Naive thymus-derived CD4-positive, alpha-beta T cell (primary cell): ENCODE measurements at regions not wholly inside any gene's neighbourhood (a gene's known extent, or its start where the extent isn't known, plus 50 kb on each side); places are given as distances from the start of the nearest gene placed in this dataset.

Experiments
- ATAC-seq: fragments of 150-1000 bp; cut with Tn5 transposase; 2 replicates; pipeline ENCODE4 v1.10.0; 2021; ENCODE audit warnings: mild to moderate bottlenecking, moderate library complexity
- CTCF ChIA-PET: fragments of 350-600 bp; sonication (Branson Sonifier 250); formaldehyde crosslinking; loops from one replicate; lab custom pipeline; 2021; ENCODE audit warnings: antibody characterized with exemption; lab: Charles Lee
- POLR2A ChIA-PET: fragments of 350-600 bp; sonication (Branson Sonifier 250); formaldehyde crosslinking; loops from one replicate; lab custom pipeline; 2021; ENCODE audit warnings: antibody characterized with exemption, inconsistent platforms; lab: Charles Lee
- DNase-seq, 9 donors: peaks; one replicate each; pipeline versions ENCODE4 v3.0.0 to v3.0.0-alpha.2; 2020 to 2022; ENCODE audit warnings: mixed read lengths in 1 of 9
- H3K27ac ChIP-seq: one replicate; pipeline ENCODE4 v1.7.0; 2013; ENCODE audit warnings: mild to moderate bottlenecking, low read depth, low read length, moderate library complexity
- H3K27me3 ChIP-seq, 2 donors: one replicate each; pipeline ENCODE4 v1.7.0; 2013; ENCODE audit warnings: low read length in 2 of 2, mild to moderate bottlenecking in 2 of 2, moderate library complexity in 2 of 2; ENCODE audit not compliant: control insufficient read depth in 2 of 2, insufficient read depth in 2 of 2
- H3K36me3 ChIP-seq, 3 experiments: 1 replicate in 2 of 3; 2 replicates in 1 of 3; pipeline ENCODE4 v1.7.0; 2013; ENCODE audit warnings: low read length in 3 of 3, mild to moderate bottlenecking in 3 of 3, moderate library complexity in 1 of 3; ENCODE audit not compliant: insufficient read depth in 3 of 3, control insufficient read depth in 2 of 3
- H3K4me1 ChIP-seq, 2 donors: one replicate each; pipeline ENCODE4 v1.7.0; 2013; ENCODE audit warnings: low read length in 2 of 2, mild to moderate bottlenecking in 2 of 2, moderate library complexity in 1 of 2; ENCODE audit not compliant: control insufficient read depth in 2 of 2, insufficient read depth in 2 of 2
- H3K4me3 ChIP-seq: 2 replicates; pipeline ENCODE4 v1.7.0; 2013; ENCODE audit warnings: mild to moderate bottlenecking, low read length
- H3K9me3 ChIP-seq, 3 experiments: 1 replicate in 2 of 3; 2 replicates in 1 of 3; pipeline ENCODE4 v1.7.0; 2013; ENCODE audit warnings: low read length in 3 of 3; ENCODE audit not compliant: control insufficient read depth in 2 of 3
- H3K27ac Mint-ChIP-seq, 9 donors: one replicate each; pipeline ENCODE4 v1.8.0; 2020 to 2022; ENCODE audit warnings: mixed read lengths in 9 of 9, mild to moderate bottlenecking in 8 of 9, moderate library complexity in 5 of 9, inconsistent platforms in 2 of 9
- H3K27me3 Mint-ChIP-seq, 5 donors: one replicate each; pipeline ENCODE4 v1.8.0; 2021 to 2022; ENCODE audit warnings: mixed read lengths in 5 of 5, mild to moderate bottlenecking in 1 of 5
- H3K36me3 Mint-ChIP-seq, 5 donors: one replicate each; pipeline ENCODE4 v1.8.0; 2020 to 2022; ENCODE audit warnings: mixed read lengths in 5 of 5, mild to moderate bottlenecking in 3 of 5, inconsistent platforms in 1 of 5
- H3K4me1 Mint-ChIP-seq, 7 donors: one replicate each; pipeline ENCODE4 v1.8.0; 2020 to 2022; ENCODE audit warnings: mixed read lengths in 7 of 7, mild to moderate bottlenecking in 3 of 7, inconsistent platforms in 1 of 7
- H3K4me3 Mint-ChIP-seq, 10 donors: one replicate each; pipeline ENCODE4 v1.8.0; 2020 to 2022; ENCODE audit warnings: mild to moderate bottlenecking in 10 of 10, mixed read lengths in 10 of 10, moderate library complexity in 6 of 10, inconsistent platforms in 2 of 10
- H3K9me3 Mint-ChIP-seq, 11 donors: one replicate each; pipeline ENCODE4 v1.8.0; 2020 to 2022; ENCODE audit warnings: mixed read lengths in 11 of 11, mild to moderate bottlenecking in 4 of 11, inconsistent platforms in 1 of 11, moderate library complexity in 1 of 11
- intact Hi-C, 2 donors: fragments of 100-400 bp; cut with micrococcal nuclease; formaldehyde crosslinking; loops; one replicate each; pipeline ENCODE4 v1.15.1; 2023

DNA sequence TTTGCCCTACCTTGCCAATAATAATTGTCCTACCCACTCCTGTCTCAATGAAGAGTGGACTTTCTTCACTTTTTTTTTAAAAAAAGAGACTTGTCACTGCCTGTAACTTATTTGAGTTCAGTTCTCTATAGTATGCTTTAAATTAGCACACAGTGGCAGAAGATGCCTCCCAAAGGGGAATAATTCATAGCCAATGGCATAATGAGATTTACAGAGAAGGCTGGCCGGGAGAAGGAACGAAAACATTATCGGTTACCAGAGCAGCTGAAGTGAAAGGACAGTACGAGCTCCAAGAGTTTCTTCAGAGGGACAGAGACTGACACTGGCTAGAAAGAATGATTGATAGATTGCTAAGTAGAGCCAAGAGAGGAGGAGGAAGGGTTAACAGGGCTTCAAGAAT, 356.3 kb downstream of the EMP1 start:
- H3K4me3 Mint-ChIP-seq, result no peak overlapping the region

DNA sequence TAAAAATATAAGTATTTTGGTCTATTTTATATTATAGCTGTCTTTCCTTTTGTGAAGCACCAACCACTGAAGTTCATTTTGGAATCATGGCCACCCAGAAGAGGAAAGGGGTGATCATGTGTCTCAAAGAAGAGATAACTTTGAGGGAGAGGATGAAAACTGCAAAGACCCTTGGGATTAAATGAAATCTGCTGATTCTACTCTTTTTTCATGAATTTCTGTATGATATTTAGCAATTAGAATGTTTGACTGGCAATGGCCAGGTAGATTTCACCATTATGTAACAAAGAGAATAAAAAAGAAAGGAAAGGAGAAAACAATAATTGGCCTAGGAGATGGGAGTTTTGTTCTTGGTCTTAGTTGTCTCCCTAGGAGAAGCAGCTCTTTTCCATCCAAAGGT, 350.8 kb downstream of the EMP1 start:
- DNase-seq, result no peak
- ChIA-PET POLR2A (no interaction called here), CTCF (no interaction called here)
- Mint-ChIP-seq H3K36me3 (no peaks in the 10 kb centered on the region), H3K9me3 (no peaks in the 10 kb centered on the region), H3K4me1 (no peaks in the 10 kb centered on the region), H3K27me3 (peaks cover 0 to 15% (median 2%) of the 10 kb centered on the region in 5 donors), H3K27ac (no peak overlapping the region), H3K4me3 (no peak overlapping the region)
- H3K27me3 ChIP-seq, result no peaks in the 10 kb centered on the region
- H3K4me1 ChIP-seq, result no peaks in the 10 kb centered on the region
- no peaks in the 10 kb centered on the region for H3K36me3 ChIP-seq
- H3K9me3 ChIP-seq, result no peaks in the 10 kb centered on the region
- H3K4me3 ChIP-seq, result no peak overlapping the region
- no peak overlapping the region for H3K27ac ChIP-seq
- intact Hi-C loops, result no loop called here
- ATAC-seq, result no peak

More for the DNA sequence above, 356.3 kb downstream of the EMP1 start:
- no peak for ATAC-seq
- no peaks in the 10 kb centered on the region for H3K9me3 ChIP-seq
- Mint-ChIP-seq H3K4me1 (no peaks in the 10 kb centered on the region), H3K9me3 (no peaks in the 10 kb centered on the region), H3K36me3 (no peaks in the 10 kb centered on the region), H3K27me3 (peaks cover 0 to 5% (median 0%) of the 10 kb centered on the region in 5 donors), H3K27ac (no peak overlapping the region)
- POLR2A ChIA-PET, result no interaction called here
- H3K27me3 ChIP-seq, result no peaks in the 10 kb centered on the region
- intact Hi-C loops, result no loop called here
- H3K4me1 ChIP-seq, result no peaks in the 10 kb centered on the region
- H3K36me3 ChIP-seq, result no peaks in the 10 kb centered on the region
- no peak overlapping the region for H3K27ac ChIP-seq
- no peak for DNase-seq
- CTCF ChIA-PET, result no interaction called here
- H3K4me3 ChIP-seq, result no peak overlapping the region

DNA sequence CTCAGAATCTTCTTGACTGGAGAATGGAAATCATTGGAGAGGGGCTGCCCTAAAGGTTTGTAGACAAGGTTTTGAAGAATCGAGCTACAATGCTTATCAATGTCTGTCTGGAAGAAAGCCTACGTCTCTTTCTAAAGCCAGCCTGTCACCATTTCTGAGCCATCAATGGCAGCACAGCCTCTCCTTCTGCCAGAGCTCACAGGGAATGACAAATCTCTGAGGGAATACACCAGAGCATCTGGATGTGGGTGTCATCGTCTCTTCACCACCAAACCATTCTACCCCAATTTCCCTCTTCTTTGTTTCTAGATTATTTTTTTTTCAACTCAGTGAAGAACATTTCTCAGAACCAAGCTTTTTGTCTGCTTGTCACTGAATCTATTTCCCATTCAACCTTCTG, 349.7 kb downstream of the EMP1 start:
- H3K9me3 Mint-ChIP-seq, result no peaks in the 10 kb centered on the region
- DNase-seq, result no peak
- H3K27ac Mint-ChIP-seq, result no peak overlapping the region
- POLR2A ChIA-PET, result no interaction called here
- Histone ChIP-seq H3K27ac (no peak overlapping the region), H3K36me3 (no peaks in the 10 kb centered on the region), H3K27me3 (no peaks in the 10 kb centered on the region), H3K4me1 (no peaks in the 10 kb centered on the region), H3K9me3 (no peaks in the 10 kb centered on the region), H3K4me3 (no peak overlapping the region)
- H3K36me3 Mint-ChIP-seq, result no peaks in the 10 kb centered on the region
- CTCF ChIA-PET, result no interaction called here
- no peaks in the 10 kb centered on the region for H3K4me1 Mint-ChIP-seq
- H3K4me3 Mint-ChIP-seq, result no peak overlapping the region
- H3K27me3 Mint-ChIP-seq, result peaks cover 0 to 15% (median 3%) of the 10 kb centered on the region in 5 donors
- no peak for ATAC-seq
- intact Hi-C loops, result no loop called here

DNA sequence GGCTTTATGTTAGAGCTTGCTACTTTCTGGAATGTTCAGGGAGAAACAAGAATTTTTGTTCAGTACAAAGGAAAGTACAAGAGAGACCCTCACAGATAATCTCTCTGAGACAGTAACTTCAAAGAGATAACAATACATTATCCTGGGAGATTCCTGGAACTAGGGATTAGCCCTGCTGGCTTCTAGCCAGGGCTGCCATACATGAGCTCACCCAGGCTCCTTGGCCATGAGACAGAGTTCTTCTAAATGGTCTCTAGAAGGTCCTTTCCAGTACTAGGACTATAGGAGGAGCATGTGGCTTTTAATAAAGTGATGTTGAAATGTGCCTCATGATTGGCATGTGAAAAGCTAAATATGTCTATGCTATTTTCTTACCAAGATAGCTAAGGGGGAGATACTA, 342.5 kb downstream of the EMP1 start:
- ChIA-PET CTCF (no interaction called here), POLR2A (no interaction called here)
- ATAC-seq (no peak), DNase-seq (no peak)
- H3K36me3 Mint-ChIP-seq, result no peaks in the 10 kb centered on the region
- peaks cover 0 to 2% (median 0%) of the 10 kb centered on the region in 7 donors for H3K4me1 Mint-ChIP-seq
- Histone ChIP-seq H3K4me3 (no peak overlapping the region), H3K9me3 (no peaks in the 10 kb centered on the region), H3K27me3 (no peaks in the 10 kb centered on the region), H3K4me1 (no peaks in the 10 kb centered on the region), H3K36me3 (no peaks in the 10 kb centered on the region), H3K27ac (no peak overlapping the region)
- H3K27me3 Mint-ChIP-seq, result peaks cover 6 to 19% (median 15%) of the 10 kb centered on the region in 5 donors
- H3K9me3 Mint-ChIP-seq, result no peaks in the 10 kb centered on the region
- no peak overlapping the region for H3K27ac Mint-ChIP-seq
- H3K4me3 Mint-ChIP-seq, result no peak overlapping the region
- intact Hi-C loops, result no loop called here

DNA sequence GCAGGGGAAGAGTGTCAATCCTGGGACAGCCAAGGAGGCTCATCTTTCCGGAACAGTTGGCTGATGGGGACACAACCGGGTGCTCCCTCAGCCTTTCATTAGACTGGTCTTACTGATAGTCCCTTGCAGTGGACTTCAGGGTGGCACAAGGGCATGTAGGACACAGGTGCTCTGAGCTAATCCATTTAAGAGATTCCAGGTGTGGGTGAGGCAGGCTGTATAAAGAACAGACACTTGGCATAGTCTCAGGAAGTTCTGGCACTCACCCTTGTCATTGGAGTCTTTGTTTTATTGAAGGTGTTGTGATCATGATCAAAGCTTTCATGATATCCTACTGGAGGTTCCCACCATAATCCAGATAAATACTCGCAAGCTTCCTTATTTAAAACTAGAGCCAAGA, 341.6 kb downstream of the EMP1 start:
- DNase-seq, result no peak
- intact Hi-C loops, result no loop called here
- no peak overlapping the region for H3K4me3 ChIP-seq
- no peaks in the 10 kb centered on the region for H3K4me1 ChIP-seq
- Mint-ChIP-seq H3K36me3 (no peaks in the 10 kb centered on the region), H3K4me3 (no peak overlapping the region), H3K27ac (no peak overlapping the region), H3K4me1 (peaks cover 0 to 2% (median 0%) of the 10 kb centered on the region in 7 donors), H3K9me3 (no peaks in the 10 kb centered on the region), H3K27me3 (peaks cover 6 to 19% (median 15%) of the 10 kb centered on the region in 5 donors)
- POLR2A ChIA-PET, result no interaction called here
- H3K27ac ChIP-seq, result no peak overlapping the region
- H3K36me3 ChIP-seq, result no peaks in the 10 kb centered on the region
- no peaks in the 10 kb centered on the region for H3K9me3 ChIP-seq
- no peaks in the 10 kb centered on the region for H3K27me3 ChIP-seq
- no peak for ATAC-seq
- CTCF ChIA-PET, result no interaction called here

DNA sequence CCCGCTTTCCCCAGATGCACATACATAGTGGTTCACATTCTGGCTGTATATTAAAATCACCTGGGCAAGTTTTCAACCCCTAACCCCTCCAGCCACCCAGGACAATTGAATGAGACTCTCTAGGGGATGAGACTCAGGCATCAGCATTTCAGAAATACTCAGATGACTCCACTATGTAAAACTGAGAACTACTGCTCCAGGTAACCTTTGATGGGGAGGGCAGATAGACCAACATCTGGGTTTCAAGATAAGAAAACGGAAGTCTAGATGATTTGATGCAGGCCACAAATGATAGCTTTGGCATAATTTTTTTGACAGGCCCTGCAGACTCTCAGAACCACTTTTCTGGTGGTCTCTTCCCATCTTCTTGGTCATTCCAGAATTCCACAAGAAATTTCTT, 341.1 kb downstream of the EMP1 start:
- H3K27ac ChIP-seq, result no peak overlapping the region
- H3K4me3 ChIP-seq, result no peak overlapping the region
- no peaks in the 10 kb centered on the region for H3K36me3 Mint-ChIP-seq
- no peaks in the 10 kb centered on the region for H3K9me3 ChIP-seq
- DNase-seq (no peak), ATAC-seq (no peak)
- H3K27me3 Mint-ChIP-seq, result peaks cover 6 to 19% (median 15%) of the 10 kb centered on the region in 5 donors
- H3K27me3 ChIP-seq, result no peaks in the 10 kb centered on the region
- H3K36me3 ChIP-seq, result no peaks in the 10 kb centered on the region
- no peak overlapping the region for H3K27ac Mint-ChIP-seq
- intact Hi-C loops, result no loop called here
- no peak overlapping the region for H3K4me3 Mint-ChIP-seq
- CTCF ChIA-PET, result no interaction called here
- no peaks in the 10 kb centered on the region for H3K9me3 Mint-ChIP-seq
- POLR2A ChIA-PET, result no interaction called here
- H3K4me1 Mint-ChIP-seq, result peaks cover 0 to 2% (median 0%) of the 10 kb centered on the region in 7 donors
- H3K4me1 ChIP-seq, result no peaks in the 10 kb centered on the region

DNA sequence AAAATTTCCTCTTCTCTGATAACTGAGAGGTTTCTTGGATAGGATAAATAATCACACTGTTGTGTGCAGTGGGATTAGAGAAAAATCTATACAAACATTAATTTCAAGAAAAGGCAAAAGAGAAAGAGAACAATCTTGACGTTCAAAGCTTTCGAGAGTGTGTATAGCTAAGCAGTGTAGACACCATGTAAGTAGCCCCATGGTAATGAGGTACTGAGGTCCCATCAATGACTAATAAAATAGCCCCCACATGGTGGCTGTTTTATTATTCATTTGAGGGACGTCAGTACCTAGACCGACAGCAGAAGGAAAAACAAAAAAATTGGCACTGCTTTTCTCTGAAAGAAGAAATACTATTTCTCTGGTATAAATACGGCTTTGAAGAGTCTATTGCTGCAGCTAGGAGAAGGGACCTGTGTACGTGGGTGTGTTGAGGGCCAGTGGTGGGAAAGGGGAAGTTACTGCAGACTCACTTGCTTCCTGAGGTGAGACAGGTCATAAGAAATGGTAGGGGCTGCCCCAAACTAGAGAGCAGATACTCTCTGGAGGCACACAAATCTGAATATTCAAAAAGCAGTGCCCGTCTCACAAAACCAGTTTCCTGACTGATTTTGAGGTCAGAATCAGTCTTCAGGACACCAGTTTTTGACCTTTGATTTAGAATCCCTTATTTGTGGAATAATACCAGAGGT, 339.8 kb downstream of the EMP1 start:
- no peaks in the 10 kb centered on the region for H3K9me3 Mint-ChIP-seq
- DNase-seq (no peak), ATAC-seq (peak; percentile 59)
- peaks cover 6 to 24% (median 19%) of the 10 kb centered on the region in 5 donors for H3K27me3 Mint-ChIP-seq
- POLR2A ChIA-PET, result no interaction called here
- H3K27ac Mint-ChIP-seq, result no peak overlapping the region
- no peak overlapping the region for H3K4me3 Mint-ChIP-seq
- Histone ChIP-seq H3K27me3 (no peaks in the 10 kb centered on the region), H3K4me3 (no peak overlapping the region), H3K36me3 (no peaks in the 10 kb centered on the region), H3K4me1 (no peaks in the 10 kb centered on the region), H3K27ac (no peak overlapping the region), H3K9me3 (no peaks in the 10 kb centered on the region)
- CTCF ChIA-PET, result no interaction called here
- H3K4me1 Mint-ChIP-seq, result peaks cover 0 to 2% (median 0%) of the 10 kb centered on the region in 7 donors
- intact Hi-C loops, result no loop called here
- no peaks in the 10 kb centered on the region for H3K36me3 Mint-ChIP-seq
